GM18907 (cell line): ENCODE measurements at regions not wholly inside any gene's neighbourhood (a gene's known extent, or its start where the extent isn't known, plus 50 kb on each side); places are given as distances from the start of the nearest gene placed in this dataset.

Experiments
- ATAC-seq: cut with Tn5 transposase; IDR thresholded peaks from one replicate; pipeline ENCODE4 v1.9.1; 2021; ENCODE audit warnings: mild to moderate bottlenecking, moderate library complexity; ENCODE audit not compliant: unreplicated experiment

DNA sequence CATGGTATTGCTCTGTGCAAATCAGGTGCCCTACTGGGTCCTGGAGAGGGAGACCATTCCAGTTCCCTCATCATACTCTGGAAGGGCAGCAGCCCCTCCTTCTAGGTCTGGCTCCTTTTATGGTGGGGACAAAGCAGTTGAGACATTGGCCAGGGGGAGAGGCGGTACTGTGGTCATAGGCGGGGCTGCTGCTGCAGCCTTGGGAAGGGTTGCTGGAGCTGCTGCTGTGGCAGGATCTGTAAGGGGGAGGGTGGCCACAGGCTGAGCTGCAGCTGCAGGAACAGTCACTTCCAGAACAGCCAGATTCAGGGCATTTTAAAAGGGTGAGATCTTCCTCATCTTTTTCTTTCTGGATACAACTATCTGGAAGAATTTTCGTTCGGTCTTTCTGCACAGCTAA, 233.0 kb upstream of the SGCD start:
- no peak for ATAC-seq

DNA sequence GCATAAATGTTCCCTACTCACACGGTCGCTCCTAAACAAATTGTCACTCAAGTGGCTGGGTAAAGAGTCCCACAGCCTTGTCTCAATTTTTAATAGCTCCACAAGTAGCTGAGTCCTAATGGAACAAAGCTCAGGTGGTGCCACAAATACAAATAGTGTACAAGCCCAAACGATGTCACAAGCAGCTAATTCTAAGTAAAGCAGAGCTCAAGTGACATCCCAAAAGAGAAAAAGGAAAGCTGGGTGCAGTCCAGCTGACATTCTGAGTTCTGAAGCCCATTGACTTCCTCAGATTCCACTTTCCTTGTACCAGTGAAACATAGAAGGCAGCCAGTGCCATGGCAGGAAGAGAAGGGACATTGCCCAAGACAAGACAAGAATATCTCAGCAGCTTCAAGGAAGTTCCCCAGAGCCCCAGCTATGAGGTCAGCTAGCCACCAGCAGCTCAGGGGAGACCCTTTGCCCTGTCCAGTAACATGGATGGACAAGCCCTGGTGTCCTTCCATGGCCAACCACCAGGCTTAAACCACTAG, 231.2 kb upstream of the SGCD start:
- no peak for ATAC-seq

DNA sequence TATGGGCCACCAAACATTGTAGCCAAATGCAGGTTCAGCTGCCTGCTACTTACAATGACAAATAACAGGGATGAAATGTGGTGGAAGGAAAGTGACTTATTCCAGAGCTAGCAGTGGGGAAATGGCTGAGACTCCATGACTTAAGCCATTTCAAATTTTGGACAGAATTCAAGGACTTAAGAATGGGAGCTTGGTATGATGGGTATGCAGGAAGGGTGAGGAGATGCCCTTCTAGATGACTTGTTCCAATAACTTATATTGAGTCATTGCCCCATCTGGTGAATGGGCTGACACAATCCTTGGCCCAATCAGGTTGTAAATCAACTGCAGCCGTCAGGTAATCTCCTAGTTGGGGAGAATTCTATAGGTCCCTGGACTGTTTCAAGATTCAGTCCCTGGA, 230.7 kb upstream of the SGCD start:
- ATAC-seq = no peak

DNA sequence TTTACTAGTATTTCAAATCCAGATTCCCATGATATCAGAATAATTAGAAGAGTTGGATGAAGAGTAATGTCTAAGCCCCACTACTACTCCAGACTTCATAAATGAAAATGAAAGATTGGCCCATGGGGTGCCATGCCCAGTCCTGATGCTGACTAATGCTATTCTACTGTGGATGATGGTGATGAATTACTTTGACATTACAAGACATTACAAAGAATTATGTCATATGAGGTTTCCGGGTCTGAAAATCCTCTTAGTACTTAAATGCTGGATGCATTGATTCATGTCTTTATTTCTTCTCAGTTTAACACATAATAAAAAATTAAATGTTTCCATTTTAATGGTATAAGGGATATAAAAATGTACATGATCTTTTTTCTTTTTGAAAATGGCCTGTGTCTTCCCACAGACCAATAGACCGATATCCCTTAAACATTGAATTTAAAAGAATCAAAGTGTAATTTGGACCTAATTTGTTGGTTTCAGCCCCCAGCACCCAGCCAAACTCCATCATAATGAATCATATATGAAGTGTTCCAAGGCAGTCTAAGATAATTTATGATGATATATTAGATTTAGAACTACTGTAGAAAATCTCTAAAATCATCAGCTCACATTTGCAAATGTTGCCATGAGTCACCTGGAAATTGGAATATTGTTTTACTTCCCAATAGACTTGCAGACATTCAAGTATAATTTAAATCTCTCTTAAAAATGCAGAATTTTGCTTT, 223.6 kb upstream of the SGCD start:
- no peak for ATAC-seq

DNA sequence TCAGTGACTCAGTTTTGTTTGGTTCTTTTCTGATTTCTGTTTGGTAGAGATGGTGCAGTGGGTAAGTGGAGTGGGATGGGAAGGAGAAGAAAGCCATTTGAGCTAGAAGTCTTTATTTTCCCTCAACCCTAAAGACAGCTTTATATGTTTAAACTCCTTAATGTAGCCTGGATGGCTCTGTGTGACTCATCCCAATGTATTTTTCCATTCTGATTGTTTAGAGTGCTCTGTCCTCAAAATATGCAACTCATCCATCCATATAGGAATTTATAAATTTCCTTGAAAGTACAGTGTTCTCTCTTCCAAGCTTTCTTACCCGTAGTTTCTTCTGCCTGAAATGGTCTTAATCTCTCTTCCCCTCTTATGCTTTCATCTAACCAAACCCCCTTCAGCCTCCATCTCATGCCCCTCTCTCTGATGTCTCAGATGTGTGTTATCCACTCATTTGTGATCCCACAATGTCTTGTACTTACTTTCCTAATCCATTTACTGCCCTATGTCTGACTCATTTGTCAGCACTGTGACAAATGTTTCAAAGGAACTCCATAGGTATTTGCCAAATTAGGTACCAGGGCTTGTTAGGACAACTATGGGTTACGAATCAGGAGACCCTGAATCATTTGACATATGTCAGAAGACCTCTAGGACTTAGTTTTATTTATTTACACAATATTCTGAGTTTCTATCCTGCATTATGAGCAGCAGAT, 217.5 kb upstream of the SGCD start:
- ATAC-seq = no peak

DNA sequence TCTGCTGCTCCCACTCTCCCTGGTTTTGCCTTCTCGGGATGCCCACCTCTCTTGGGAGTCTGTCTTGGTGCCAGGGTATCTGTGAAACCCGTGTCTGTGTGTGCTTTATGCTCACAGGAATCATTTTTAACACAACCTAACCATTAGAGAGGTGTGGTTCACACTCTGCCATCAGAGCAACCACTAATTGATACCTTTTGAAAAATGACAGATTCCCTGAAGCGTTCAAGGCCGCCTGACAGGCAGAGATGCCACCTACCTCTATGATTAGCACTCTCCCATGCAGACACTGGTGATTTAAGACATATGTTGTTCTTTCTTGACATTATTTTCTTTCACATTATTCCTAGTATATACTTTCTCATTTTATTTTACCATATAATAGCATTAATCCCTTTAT, 207.3 kb upstream of the SGCD start:
- ATAC-seq = no peak

DNA sequence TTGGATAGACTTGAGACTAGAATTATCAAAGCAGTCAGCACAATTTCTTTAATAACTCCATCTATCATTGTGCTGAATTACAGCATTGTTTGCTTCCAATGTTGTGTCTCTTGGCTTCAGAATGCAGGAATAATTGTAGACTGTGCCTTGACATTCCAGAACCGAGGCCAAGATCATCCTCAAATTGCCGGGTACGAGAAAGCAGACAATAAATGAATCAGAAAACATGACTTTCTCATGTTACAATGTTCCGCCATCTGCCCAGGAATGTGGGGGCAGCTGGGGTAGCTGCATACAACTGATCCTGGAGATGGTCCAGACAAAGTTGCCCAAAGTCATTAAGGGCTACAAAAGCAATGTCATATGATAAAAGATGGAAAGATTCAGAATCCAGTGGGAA, 206.2 kb upstream of the SGCD start:
- ATAC-seq = no peak

DNA sequence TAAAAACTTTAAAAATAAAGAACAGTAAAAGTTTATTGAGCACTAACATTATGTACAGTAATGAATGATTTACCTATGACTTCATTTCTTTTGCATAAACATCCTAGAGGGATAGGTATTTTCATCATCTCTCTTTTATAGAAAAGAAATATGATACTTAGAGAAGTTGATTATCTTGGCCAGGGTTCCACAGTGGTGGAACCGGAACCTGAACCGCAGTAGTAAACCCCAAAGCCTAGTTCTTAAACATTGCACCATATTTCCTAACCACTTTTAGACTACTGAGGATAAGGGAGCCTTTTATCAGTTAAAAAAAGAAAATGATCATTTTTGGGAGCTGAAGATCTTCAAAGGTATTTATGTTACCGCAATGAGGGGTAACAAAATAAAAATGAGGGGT, 205.7 kb upstream of the SGCD start:
- ATAC-seq = no peak

DNA sequence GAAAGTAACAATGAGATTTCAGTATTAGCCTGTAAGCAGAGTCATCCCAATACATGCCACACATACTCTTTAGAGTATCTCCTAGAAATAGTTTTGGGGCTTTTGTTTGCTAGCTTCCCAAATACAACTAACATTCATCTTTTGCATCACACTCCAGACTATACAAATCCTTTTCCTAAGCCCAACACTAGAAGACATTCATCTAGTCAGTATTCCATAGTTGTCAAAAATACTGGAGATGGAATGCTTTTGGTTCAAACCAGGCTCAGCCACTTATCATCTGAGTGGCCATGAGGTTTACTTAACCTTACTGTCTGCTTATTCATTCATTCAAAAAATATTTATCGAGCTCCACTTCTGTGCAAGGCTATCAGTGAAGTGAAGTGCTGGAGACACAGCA, 205.1 kb upstream of the SGCD start:
- ATAC-seq = no peak

DNA sequence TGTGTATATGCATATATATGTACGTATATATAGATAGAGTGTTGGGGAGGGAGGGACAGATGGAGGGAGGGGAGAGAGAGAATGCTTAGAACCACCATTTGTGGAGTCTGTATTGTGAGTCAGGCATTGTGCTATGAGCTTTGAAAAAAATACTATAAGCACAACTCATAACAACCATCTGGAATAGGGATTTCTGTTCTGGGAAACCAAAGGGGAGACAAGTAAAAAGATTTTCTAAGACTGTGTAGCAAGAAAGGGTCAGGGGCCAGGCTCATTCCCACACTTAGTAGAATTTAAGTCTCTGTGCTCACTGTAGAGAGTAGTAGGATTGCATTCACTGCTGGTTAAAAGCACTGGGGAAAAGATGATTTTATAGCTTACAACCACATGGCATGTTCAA, 202.3 kb upstream of the SGCD start:
- ATAC-seq = no peak

DNA sequence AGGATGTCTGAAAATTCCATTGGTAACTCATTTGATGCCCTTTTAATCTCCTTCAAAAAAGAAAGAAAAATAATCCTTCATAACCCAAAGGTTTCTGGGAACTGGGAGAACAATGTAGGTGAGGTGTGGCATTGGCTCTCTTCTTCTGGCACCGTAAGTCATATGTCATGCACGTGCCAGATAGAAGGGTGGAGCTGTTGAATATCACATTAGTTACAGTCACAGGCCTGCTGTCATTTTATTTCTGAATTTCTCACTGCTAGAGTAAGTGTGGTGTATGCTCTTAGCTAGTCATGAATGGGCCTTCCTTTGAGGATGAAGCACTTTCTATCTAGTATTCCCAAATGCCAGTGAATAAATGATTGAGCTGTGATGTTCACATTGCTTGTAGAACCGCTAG, 201.8 kb upstream of the SGCD start:
- no peak for ATAC-seq

DNA sequence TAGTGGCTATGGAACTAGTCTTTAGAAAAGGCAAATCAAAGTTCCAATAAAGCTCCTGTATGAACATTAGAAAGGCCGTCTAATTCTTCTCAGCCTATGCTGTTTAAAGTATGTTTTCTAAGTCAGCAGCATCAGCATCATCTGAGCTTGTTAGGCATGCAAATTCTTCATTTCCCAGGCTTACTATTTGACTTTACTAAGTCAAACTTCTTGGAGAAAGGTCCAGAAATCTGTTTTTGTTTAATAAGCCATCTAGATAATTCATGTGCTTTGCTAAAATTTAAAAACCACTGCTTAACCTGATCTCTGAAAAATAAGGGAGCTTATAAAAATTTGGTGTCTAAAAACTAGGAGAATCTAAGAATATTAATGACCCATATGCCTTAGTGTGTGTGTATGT, 200.2 kb upstream of the SGCD start:
- ATAC-seq = no peak

DNA sequence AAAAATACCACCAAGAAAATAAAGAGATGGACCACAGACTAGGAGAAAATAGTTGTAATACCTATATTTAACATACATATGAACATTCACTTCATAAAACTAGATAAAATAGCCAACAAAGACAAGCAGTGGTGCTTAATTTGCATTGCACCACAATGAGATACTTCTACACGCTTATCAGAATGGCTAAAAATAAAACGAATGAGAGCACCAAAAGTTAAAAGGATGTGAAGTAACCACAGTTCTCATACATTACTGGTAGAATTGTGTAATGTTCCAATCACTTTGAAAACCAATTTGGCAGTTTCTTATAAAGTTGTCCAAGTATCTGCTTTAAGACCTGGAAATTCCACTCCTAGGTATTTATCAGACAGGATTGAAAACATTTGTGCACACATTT, 198.9 kb upstream of the SGCD start:
- no peak for ATAC-seq

DNA sequence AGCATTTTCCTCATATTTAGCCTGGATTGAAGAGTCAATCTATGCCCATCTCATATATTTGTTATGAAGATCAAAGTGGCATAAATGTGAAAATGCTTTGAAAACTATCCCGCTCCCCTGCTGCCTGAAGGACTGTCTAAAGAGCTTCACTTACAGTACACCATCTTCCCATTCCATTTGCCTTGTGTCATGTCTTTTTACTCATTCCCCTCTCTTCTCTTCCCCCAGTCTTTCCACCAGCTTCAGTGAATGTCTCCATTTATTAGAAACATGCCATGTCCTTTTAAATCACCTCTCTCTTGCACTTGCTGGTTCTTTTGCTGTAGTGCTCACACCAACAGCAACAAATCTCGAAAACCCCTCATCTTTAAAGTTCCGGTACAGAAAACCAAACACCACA, 192.7 kb upstream of the SGCD start:
- ATAC-seq = no peak

DNA sequence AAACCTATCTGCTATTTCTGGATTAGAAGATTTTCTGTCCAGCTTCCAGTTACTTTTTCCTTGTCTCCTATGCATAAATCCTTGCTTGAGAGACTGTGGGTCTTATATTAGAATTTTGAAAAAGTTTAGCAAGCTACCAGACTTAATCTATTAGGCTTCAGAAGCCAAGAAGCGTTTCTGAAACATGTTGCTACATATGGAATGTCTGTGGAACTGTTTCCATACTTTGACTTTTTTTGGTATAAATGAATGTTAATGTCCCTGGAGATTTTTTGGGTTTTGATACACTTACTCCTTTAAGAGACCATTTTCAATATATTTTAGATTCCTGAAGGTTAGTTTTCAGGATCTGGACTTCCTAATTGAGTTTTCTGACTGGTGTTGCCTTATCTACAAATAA, 191.4 kb upstream of the SGCD start:
- ATAC-seq = no peak

DNA sequence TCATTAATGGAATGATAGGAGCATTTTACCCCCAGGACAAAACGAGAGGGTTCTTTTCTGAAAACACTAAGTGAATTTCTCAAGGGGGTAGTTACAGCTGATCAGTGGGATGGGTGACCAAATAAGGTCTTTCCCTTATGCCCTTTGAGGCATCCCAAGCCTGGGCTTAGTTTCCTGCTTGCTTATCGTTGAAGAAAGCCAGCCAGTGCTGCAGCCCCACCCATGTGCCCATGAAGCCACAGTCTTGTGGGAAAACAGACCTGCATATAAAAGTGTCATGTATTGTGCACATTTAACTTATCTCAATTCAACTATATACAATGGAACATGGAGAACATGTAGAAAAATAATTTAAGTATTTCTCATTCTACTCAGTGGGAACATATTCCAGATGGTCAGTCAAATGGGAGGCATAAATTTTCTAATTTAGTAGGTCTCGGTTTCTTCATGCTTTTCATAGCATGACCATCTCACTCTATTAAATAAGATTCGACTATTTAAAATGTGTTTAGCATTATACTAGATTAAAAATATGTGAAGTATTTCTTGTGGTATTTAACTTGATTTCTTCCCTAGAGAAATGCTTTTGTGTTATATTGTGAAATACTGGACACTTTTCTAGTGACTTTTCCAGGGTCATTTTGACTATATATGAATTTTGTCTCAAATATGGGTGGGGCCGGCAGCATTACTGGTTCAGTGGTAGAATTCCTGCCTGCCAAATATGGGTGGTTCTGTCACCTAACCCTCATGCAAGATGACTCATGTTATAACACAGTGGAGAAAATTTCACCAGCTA, 189.7 kb upstream of the SGCD start:
- ATAC-seq = no peak

DNA sequence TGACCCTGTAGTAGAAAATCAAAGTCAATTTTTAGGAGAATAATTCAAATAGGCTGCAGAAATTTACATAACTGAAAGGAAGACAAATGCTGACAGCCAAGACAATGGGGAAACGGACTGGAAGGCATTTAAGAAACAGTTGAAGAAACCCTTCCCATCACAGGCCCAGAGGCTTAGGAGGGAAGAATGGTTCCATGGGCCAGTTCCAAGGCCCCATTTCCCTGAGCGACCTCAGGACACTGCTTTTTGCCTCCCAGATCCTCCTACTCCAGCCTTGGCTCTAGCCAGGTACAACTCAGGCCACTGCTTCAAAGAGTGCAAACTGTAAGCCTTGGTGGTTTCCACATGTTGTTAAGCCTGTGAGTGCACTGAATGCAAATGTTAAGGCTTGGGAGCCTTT, 184.1 kb upstream of the SGCD start:
- ATAC-seq = no peak

DNA sequence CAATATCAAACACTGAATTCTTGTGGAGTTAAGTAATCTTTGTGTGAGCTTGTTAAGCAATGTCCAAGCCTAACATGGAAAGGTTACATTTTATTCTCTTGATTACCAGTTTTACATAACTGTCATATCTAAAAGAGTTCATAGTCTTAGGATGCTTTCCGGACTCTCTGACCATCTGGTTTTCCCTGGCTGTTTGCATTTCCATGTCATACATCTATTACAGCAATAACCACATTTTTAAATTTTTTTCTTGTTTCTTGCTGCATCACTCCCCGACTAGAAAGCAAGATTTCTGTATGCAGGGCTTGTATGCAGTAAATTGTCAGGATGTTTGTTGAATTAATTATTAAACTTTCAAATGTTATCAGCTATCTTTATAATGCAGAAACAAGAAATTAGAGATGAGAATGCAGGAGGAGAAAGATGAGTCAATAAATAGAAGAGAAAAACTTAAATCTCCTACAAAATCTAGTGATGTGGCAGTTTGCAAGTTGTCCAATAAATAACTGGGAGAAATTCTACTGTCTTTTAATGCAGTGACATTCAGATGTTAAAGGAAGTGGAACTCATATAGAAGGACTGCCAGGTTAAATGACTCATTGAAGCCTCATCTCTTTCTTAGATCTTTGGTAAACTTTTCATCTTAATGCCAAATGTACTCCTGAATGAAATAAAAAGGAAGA, 179.6 kb upstream of the SGCD start:
- ATAC-seq = no peak

DNA sequence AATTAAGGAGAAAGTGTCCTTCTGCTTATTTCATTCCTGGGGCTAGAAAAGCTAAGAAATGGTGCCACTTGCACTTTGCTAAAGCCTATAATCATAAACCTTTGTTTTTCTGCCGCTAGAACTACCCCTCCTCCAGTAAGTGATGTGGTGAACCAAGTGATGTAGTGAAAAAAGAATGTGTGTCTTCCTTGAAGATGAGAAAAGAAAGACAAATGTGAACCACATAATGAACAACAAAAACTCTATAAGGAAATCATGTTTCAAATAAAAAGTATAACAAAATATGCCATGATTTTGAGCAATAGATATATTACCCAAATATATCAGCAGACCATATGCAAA, 179.0 kb upstream of the SGCD start:
- no peak for ATAC-seq

DNA sequence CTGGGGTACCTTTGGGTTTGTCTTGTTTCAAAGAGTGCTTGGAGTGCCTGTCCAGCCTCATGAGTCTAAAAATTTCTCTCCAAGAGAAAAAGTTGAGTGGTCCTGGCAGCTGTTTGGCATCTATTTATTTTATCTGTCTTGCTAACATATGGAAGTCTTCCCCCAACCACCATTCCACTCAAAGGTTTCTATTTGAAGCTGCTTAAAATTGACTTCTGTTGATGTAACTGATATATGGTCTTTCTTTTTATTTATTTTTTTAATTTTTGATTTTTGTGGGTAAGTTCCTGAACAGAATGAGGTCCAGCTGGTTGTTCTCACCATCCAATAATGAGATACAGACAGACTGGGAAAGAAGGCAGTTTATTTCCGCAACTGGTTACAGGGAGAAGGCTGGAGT, 178.7 kb upstream of the SGCD start:
- ATAC-seq = no peak

DNA sequence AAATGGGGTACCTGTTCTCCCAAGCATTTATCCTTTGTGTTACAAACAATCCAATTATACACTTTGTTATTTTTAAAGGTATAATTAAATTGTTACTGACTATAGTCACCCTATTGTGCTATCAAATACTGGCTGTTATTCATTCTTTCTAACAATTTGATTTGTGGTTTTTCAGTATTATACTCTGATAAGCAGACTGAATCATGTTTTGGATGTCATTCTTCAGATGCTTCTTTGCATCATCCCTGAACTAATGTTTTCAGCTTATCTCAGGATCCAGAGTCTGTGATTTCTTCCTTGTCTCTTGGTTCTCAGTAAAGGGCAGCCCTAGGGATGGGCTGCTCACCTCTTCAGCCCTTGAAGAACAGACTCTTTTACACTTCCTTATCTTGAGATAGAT, 177.8 kb upstream of the SGCD start:
- ATAC-seq = no peak
